Thoracic aorta (tissue), 2 donors: ENCODE measurements at regions not wholly inside any gene's neighbourhood (a gene's known extent, or its start where the extent isn't known, plus 50 kb on each side); places are given as distances from the start of the nearest gene placed in this dataset.
A peak's percentile ranks its signal among the peaks of the same experiment; 100 is the strongest.
"Not testable (repeated sequence)": the region's sequence is repeated elsewhere in the genome, so short reads cannot be mapped to it uniquely, and the experiment has no call there.

Source experiments
- ATAC-seq: fragments of 150-250 bp; one replicate; pipeline ENCODE4 v1.8.0; 2017; ENCODE audit warnings: low read depth; ENCODE audit not compliant: insufficient number of reproducible peaks, low FRiP score
- DNase-seq: peaks from one replicate; pipeline ENCODE4 v3.0.0-alpha.2; 2020; ENCODE audit warnings: low spot score
- H3K27ac ChIP-seq, 2 donors: fragments of 200-600 bp; sonication (generic); 1 replicate in 1 of 2; 2 replicates in 1 of 2; pipeline ENCODE4 v1.5.1; 2016; ENCODE audit warnings: mild to moderate bottlenecking in 2 of 2, moderate library complexity in 2 of 2
- H3K27me3 ChIP-seq: fragments of 200-600 bp; sonication (generic); replicated peaks from 2 replicates; pipeline ENCODE4 v1.6.0; 2016; ENCODE audit warnings: mild to moderate bottlenecking; ENCODE audit not compliant: insufficient read depth
- H3K36me3 ChIP-seq: fragments of 200-600 bp; sonication (generic); one replicate; pipeline ENCODE4 v1.5.1; 2016
- H3K4me1 ChIP-seq, 2 donors: fragments of 200-600 bp; sonication (generic); 1 replicate in 1 of 2; 2 replicates in 1 of 2; pipeline versions ENCODE4 v1.5.1 to v1.6.0; 2016; ENCODE audit warnings: low read depth in 2 of 2, mild to moderate bottlenecking in 1 of 2; ENCODE audit not compliant: control insufficient read depth in 1 of 2
- H3K4me3 ChIP-seq: fragments of 200-600 bp; sonication (generic); 2 replicates; pipeline ENCODE4 v1.5.1; 2016; ENCODE audit warnings: mild to moderate bottlenecking
- H3K9me3 ChIP-seq: fragments of 200-600 bp; sonication (generic); 2 replicates; pipeline ENCODE4 v1.5.1; 2016
- TF ChIP-seq, protein P1 (sequence below): fragments of 200-600 bp; sonication (generic); IDR thresholded peaks from one replicate; pipeline ENCODE4 v1.5.1; 2019; ENCODE audit warnings: antibody characterized with exemption

DNA sequence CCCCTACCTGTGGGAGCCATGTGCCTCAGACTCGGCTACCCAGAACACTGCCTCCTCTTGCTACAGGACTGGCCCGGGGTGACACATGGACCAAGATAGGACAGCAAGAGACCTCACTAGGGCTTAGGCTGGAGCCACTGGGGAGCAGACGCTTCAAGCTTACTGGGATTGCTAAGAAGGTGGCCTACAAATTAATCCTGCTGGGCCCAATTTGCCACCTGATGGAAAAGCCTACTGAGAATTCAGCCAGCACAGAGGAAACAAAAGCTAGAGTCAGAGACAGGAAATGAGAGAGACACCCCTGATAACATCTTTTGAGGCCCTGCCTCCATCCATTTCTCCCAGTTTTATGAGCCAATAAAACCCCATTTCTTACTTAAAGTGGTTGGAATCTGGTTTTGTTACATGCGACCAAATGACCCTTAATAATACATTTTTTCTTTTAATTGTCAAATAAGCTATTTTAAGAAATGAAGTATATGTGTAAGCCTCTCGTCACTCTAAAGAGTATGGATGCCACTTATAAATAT, 282.1 kb downstream of the CXCL12 start:
- H3K27ac ChIP-seq, result no peak overlapping the region
- H3K4me1 ChIP-seq, result peaks cover 4 to 5% of the 10 kb centered on the region in 2 donors
- ATAC-seq (no peak), DNase-seq (no peak)
- H3K4me3 ChIP-seq, result no peak overlapping the region
- TF ChIP-seq, protein P1, sequence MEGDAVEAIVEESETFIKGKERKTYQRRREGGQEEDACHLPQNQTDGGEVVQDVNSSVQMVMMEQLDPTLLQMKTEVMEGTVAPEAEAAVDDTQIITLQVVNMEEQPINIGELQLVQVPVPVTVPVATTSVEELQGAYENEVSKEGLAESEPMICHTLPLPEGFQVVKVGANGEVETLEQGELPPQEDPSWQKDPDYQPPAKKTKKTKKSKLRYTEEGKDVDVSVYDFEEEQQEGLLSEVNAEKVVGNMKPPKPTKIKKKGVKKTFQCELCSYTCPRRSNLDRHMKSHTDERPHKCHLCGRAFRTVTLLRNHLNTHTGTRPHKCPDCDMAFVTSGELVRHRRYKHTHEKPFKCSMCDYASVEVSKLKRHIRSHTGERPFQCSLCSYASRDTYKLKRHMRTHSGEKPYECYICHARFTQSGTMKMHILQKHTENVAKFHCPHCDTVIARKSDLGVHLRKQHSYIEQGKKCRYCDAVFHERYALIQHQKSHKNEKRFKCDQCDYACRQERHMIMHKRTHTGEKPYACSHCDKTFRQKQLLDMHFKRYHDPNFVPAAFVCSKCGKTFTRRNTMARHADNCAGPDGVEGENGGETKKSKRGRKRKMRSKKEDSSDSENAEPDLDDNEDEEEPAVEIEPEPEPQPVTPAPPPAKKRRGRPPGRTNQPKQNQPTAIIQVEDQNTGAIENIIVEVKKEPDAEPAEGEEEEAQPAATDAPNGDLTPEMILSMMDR, result no peak
- H3K9me3 ChIP-seq, result no peaks in the 10 kb centered on the region
- no peaks in the 10 kb centered on the region for H3K27me3 ChIP-seq
- H3K36me3 ChIP-seq, result no peaks in the 10 kb centered on the region

DNA sequence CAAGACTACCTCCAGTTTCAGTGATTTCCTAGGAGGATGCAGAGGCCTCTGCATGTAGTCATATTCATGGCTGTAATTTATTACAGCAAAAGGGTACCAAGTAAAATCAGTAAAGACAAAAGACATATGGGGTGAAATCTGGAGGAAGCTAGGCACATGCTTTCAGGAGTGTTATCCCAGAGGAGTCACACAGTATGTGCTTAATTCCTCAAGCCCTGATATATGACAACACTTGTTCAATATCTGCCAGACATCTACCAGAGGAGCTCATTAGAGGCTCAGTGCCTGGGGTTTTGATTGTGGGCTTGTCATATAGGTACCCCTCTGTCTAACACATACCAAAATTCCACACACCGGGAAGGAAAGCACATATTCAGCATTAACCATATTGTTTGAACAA, 283.8 kb downstream of the CXCL12 start:
- H3K27ac ChIP-seq, result peak overlapping the region in 1 of 2 donors; percentile 23

DNA sequence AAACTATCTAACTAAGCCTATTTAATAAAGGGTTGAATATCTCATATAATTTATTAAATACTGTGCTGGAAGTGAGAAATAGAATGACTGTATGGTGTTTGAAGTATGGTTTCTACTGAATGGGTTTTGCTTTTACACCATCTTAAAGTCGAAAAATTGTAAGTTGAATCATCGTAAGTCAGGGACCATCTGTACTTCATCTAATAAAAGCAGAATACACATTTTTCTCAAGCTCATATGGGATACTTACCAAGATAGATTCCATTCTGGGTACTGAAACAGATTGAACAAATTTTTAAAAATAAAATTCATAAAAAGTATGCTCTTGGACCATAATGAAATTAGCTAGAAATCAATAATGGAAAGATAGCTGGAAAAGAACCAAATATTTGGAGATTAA, 285.4 kb downstream of the CXCL12 start:
- ATAC-seq (no peak), DNase-seq (no peak)
- TF ChIP-seq, protein P1, result no peak
- no peak overlapping the region for H3K27ac ChIP-seq
- H3K4me3 ChIP-seq, result no peak overlapping the region
- H3K27me3 ChIP-seq, result no peaks in the 10 kb centered on the region
- no peaks in the 10 kb centered on the region for H3K36me3 ChIP-seq
- no peaks in the 10 kb centered on the region for H3K9me3 ChIP-seq
- peaks cover 4 to 5% of the 10 kb centered on the region in 2 donors for H3K4me1 ChIP-seq

More for the DNA sequence above, 283.8 kb downstream of the CXCL12 start:
- Histone ChIP-seq H3K4me1 (peaks cover 4 to 5% of the 10 kb centered on the region in 2 donors), H3K4me3 (no peak overlapping the region), H3K36me3 (no peaks in the 10 kb centered on the region), H3K27me3 (no peaks in the 10 kb centered on the region), H3K9me3 (no peaks in the 10 kb centered on the region)
- ATAC-seq (no peak), DNase-seq (no peak)
- TF ChIP-seq, protein P1, result no peak

DNA sequence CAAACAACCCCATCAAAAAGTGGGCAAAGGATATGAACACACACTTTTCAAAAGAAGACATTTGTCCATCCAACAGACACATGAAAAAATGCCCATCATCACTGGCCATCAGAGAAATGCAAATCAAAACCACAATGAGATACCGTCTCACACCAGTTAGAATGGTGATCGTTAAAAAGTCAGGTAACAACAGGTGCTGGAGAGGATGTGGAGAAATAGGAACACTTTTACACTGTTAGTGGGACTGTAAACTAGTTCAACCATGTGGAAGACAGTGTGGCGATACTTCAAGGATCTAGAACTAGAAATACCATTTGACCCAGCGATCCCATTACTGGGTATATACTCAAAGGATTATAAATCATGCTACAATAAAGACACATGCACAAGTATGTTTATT, 288.7 kb downstream of the CXCL12 start:
- not testable (repeated sequence) for H3K36me3 ChIP-seq, H3K27me3 ChIP-seq, ATAC-seq, H3K27ac ChIP-seq, H3K9me3 ChIP-seq, H3K4me1 ChIP-seq, H3K4me3 ChIP-seq, DNase-seq

DNA sequence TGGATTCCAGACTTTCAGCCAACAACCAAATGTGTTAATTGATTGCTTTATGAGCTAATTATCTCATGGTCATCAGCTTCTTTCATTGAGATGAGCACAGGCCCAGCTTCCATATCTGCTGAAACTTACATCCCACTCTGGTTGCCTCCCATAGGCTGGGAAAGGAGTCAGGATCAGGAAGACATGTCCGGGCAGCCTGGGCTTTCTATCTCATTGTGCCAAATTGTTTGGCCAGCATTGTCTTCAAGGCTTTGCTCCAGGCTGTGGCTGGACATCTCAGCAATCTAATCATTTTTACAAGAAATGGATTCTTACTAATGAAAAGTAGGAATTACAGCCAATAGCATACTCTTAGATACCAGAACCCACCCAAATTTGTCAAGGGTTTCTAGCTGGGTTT, 295.2 kb downstream of the CXCL12 start:
- TF ChIP-seq, protein P1, result no peak
- no peak overlapping the region for H3K27ac ChIP-seq
- ATAC-seq, result no peak
- no peaks in the 10 kb centered on the region for H3K36me3 ChIP-seq
- H3K4me1 ChIP-seq, result no peaks in the 10 kb centered on the region
- H3K27me3 ChIP-seq, result no peaks in the 10 kb centered on the region
- no peak overlapping the region for H3K4me3 ChIP-seq
- no peak for DNase-seq
- no peaks in the 10 kb centered on the region for H3K9me3 ChIP-seq

DNA sequence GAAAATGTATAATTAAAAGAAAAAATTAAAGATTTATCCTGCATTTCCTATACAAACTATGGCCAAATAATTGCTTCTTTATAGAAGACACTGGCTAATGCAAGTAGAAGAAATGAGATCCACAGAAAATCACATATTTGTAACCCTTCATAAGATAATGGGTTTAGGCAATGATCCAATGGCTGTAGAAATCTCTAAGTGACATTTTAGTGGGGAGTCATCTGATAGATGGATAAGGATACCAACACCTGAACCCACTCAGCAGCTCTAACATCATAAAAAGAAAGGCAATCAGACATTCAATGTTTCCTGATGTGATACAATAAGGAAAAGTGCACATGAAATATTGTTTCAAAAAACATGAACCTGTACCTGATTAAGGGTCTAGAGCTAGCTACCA, 297.5 kb downstream of the CXCL12 start:
- TF ChIP-seq, protein P1, result no peak
- Histone ChIP-seq H3K4me3 (no peak overlapping the region), H3K27ac (no peak overlapping the region), H3K4me1 (no peaks in the 10 kb centered on the region), H3K9me3 (no peaks in the 10 kb centered on the region), H3K36me3 (no peaks in the 10 kb centered on the region), H3K27me3 (no peaks in the 10 kb centered on the region)
- ATAC-seq (no peak), DNase-seq (no peak)
